ENCODE measurements at regions not wholly inside any gene's neighbourhood (a gene's known extent, or its start where the extent isn't known, plus 50 kb on each side); places are given as distances from the start of the nearest gene placed in this dataset.

- TF ChIP-seq CTCF (IDR thresholded peaks at IDR 0.05) (no peak), POLR2A (IDR thresholded peaks at IDR 0.05) (no peak)
Measured at GRCh38 chr16:8374586-8375231, 215.6 kb downstream of the TMEM114 start.

Measured in ovary (tissue), 3 donors.